ENCODE measurements at regions not wholly inside any gene's neighbourhood (a gene's known extent, or its start where the extent isn't known, plus 50 kb on each side); places are given as distances from the start of the nearest gene placed in this dataset.

DNA sequence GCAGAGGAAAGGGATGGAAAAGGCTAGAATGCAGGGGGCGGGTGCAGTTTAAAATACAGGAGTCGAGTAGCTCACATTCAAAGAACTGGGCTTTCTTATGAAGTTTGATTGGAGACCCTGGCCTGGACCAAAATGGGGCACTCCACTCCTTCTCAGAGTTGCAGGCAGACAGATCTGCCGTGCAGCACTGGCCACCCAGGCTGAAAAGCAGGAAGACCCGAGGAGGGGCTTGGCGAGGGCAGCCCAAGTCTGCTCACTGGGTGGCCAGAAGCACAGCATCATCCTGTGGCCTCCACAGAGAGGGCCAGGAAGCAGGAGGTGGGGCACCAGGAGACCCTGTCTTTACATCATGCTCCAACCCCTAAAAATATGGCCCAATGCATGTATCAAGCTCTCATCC lies 109.1 kb upstream of the BCL2L14 start:
- Histone ChIP-seq H3K27ac (ENCODE audit: low read depth, low read length, poor library complexity, severe bottlenecking) (no peak overlapping the region), H3K27me3 (replicated peaks; ENCODE audit: insufficient read depth, low read depth, low read length, poor library complexity) (no peaks in the 10 kb centered on the region), H3K4me1 (ENCODE audit: insufficient read depth, low read length, poor library complexity, severe bottlenecking) (no peaks in the 10 kb centered on the region), H3K36me3 (ENCODE audit: insufficient read depth, low read length, poor library complexity, severe bottlenecking) (no peaks in the 10 kb centered on the region), H3K4me3 (ENCODE audit: low read depth, low read length, poor library complexity, severe bottlenecking) (no peak overlapping the region), H3K9me3 (ENCODE audit: low read depth, low read length, poor library complexity, severe bottlenecking) (no peaks in the 10 kb centered on the region)
- BruUV-seq (replicated peaks) = no TSS peak
- ChIA-PET CTCF (no interaction called here), POLR2A (ENCODE audit: low non-redundant PET) (no interaction called here)
- no peak for DNase-seq (ENCODE audit: low spot score)
- intact Hi-C loops (cut with micrococcal nuclease; ENCODE audit: unreplicated experiment) = no loop called here
- TF ChIP-seq EZH2 (IDR thresholded peaks at IDR 0.05; ENCODE audit: borderline replicate concordance, low read depth, low read length, poor library complexity, severe bottlenecking) = no peak
- TF ChIP-seq CTCF (conservative IDR thresholded peaks at IDR 0.05; ENCODE audit: low read depth, low read length) = no peak

DNA sequence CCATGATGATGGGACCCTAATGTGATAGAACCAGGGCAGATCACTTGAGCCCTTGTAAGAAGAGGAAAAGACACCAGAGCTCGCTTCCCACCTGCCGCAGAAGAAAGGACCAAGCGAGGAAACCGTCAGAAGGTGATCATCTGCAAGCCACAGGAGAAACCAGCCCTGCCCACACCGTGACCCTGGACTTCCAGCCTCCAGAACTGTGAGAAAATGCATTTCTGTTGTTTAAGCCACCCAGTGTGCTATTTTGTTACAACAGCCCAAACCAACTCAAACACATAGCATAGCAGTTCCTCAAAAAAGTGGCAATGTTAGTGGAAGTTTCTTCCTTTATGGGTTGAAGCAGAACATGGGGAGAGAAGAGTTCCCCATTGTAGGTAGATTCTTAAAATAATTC lies 107.9 kb upstream of the BCL2L14 start:
- no peaks in the 10 kb centered on the region for H3K4me1 ChIP-seq (ENCODE audit: insufficient read depth, low read length, poor library complexity, severe bottlenecking)
- no peaks in the 10 kb centered on the region for H3K36me3 ChIP-seq (ENCODE audit: insufficient read depth, low read length, poor library complexity, severe bottlenecking)
- no peaks in the 10 kb centered on the region for H3K27me3 ChIP-seq (replicated peaks; ENCODE audit: insufficient read depth, low read depth, low read length, poor library complexity)
- no peaks in the 10 kb centered on the region for H3K9me3 ChIP-seq (ENCODE audit: low read depth, low read length, poor library complexity, severe bottlenecking)
- DNase-seq (ENCODE audit: low spot score) = no peak
- ChIA-PET CTCF (no interaction called here), POLR2A (ENCODE audit: low non-redundant PET) (interaction anchor here (0.6 kb wide), 1 partner anchor 443 kb away, joined by 9 read pairs; no protein-coding TSS in a partner anchor)
- BruUV-seq (replicated peaks) = no TSS peak
- H3K27ac ChIP-seq (ENCODE audit: low read depth, low read length, poor library complexity, severe bottlenecking) = no peak overlapping the region
- TF ChIP-seq EZH2 (IDR thresholded peaks at IDR 0.05; ENCODE audit: borderline replicate concordance, low read depth, low read length, poor library complexity, severe bottlenecking) (no peak), CTCF (conservative IDR thresholded peaks at IDR 0.05; ENCODE audit: low read depth, low read length) (no peak)
- intact Hi-C loops (cut with micrococcal nuclease; ENCODE audit: unreplicated experiment) = no loop called here
- H3K4me3 ChIP-seq (ENCODE audit: low read depth, low read length, poor library complexity, severe bottlenecking) = no peak overlapping the region

DNA sequence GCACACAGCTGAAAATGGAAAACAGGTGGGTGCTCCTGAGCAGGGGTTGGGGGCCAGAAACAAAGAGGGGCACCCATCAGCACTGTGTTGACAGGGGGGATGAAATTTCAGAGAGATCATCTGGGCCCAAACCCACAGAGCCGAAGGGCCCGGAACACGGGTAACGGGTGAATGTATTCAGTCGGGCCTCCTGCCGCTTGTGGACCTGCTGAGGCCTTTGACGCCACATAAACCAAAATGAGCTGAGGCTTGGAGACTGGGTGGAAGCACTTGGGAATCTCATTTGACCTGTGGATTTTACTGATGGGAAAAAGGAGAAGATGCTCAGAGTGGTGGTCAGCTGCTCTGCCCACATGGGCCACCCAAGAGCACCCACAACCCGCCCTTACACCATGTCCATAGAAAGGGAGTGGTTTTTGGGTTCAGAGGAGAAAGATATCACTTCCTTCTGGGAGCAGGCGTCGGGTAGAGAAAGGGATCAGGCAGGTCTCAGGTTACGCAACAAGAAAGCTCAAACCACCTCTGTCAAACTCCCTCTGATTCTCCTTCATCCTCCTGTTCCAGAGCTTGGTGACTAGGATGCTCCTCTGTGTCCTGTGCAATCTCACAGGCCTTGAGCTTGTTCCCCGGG lies 106.8 kb upstream of the BCL2L14 start:
- ChIA-PET CTCF (interaction anchor here (0.7 kb wide), 1 partner anchor 409 kb away, joined by 7 read pairs; no protein-coding TSS in a partner anchor), POLR2A (ENCODE audit: low non-redundant PET) (no interaction called here)
- no peaks in the 10 kb centered on the region for H3K4me1 ChIP-seq (ENCODE audit: insufficient read depth, low read length, poor library complexity, severe bottlenecking)
- BruUV-seq (replicated peaks) = no TSS peak
- no peak overlapping the region for H3K4me3 ChIP-seq (ENCODE audit: low read depth, low read length, poor library complexity, severe bottlenecking)
- no peak overlapping the region for H3K27ac ChIP-seq (ENCODE audit: low read depth, low read length, poor library complexity, severe bottlenecking)
- DNase-seq (ENCODE audit: low spot score) = no peak
- H3K36me3 ChIP-seq (ENCODE audit: insufficient read depth, low read length, poor library complexity, severe bottlenecking) = no peaks in the 10 kb centered on the region
- intact Hi-C loops (cut with micrococcal nuclease; ENCODE audit: unreplicated experiment) = no loop called here
- no peaks in the 10 kb centered on the region for H3K27me3 ChIP-seq (replicated peaks; ENCODE audit: insufficient read depth, low read depth, low read length, poor library complexity)
- no peaks in the 10 kb centered on the region for H3K9me3 ChIP-seq (ENCODE audit: low read depth, low read length, poor library complexity, severe bottlenecking)
- TF ChIP-seq EZH2 (IDR thresholded peaks at IDR 0.05; ENCODE audit: borderline replicate concordance, low read depth, low read length, poor library complexity, severe bottlenecking) (no peak), CTCF (conservative IDR thresholded peaks at IDR 0.05; ENCODE audit: low read depth, low read length) (no peak)

All from A673 (cell line).